H7 (cell line): ENCODE measurements at regions not wholly inside any gene's neighbourhood (a gene's known extent, or its start where the extent isn't known, plus 50 kb on each side); places are given as distances from the start of the nearest gene placed in this dataset.

Experiments
- DNase-seq: peaks from one replicate; pipeline ENCODE4 v3.0.0; 2012
- H3K27me3 ChIP-seq: 2 replicates; pipeline ENCODE4 v1.6.0; 2011; ENCODE audit warnings: mild to moderate bottlenecking, low read length; ENCODE audit not compliant: control insufficient read depth, insufficient read depth
- H3K36me3 ChIP-seq: replicated peaks from 2 replicates; pipeline ENCODE4 v1.5.1; 2011; ENCODE audit warnings: low read length; ENCODE audit not compliant: control insufficient read depth, insufficient read depth
- H3K4me3 ChIP-seq: 2 replicates; pipeline ENCODE4 v1.5.1; 2011; ENCODE audit warnings: low read depth, mild to moderate bottlenecking, control low read depth, low read length, moderate library complexity; ENCODE audit not compliant: insufficient read depth

GRCh38 chr21:34305605-34306604, 57.9 kb upstream of the KCNE2 start:
- no peaks in the 10 kb centered on the region for H3K27me3 ChIP-seq
- DNase-seq = no peak
- H3K36me3 ChIP-seq = no peaks in the 10 kb centered on the region
- H3K4me3 ChIP-seq = no peak overlapping the region

DNA sequence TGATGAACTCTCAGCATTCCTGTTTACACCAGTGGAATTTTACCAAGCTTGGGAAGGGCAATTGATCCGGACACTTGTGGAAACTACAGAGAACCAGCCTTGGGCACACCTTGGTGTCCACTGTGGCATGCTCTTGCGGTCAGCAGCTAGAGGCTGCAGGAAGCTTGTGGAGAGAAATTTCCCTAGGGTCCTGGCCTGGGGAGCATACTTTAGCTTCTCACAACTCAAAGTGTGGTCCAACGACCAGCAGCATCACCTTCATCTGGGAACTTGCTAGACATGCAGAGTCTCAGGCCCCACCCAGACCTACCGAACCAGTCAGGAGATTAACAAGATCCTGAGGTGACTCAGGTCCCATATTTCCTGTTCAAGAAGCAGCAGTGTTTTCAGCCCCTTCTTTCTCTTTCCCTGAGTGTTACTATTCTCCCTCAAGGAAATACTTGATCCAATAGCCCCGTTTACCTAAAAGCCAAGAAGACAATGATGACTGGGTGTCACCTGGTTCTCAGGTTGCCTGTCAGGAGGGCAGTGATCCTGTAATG, 55.7 kb upstream of the KCNE2 start:
- Histone ChIP-seq H3K27me3 (no peaks in the 10 kb centered on the region), H3K4me3 (no peak overlapping the region), H3K36me3 (no peaks in the 10 kb centered on the region)
- no peak for DNase-seq

GRCh38 chr21:34311561-34312330, 52.1 kb upstream of the KCNE2 start:
- H3K36me3 ChIP-seq = no peaks in the 10 kb centered on the region
- no peak overlapping the region for H3K4me3 ChIP-seq
- no peak for DNase-seq
- H3K27me3 ChIP-seq = no peaks in the 10 kb centered on the region

GRCh38 chr21:34313116-34313515, 50.7 kb upstream of the KCNE2 start:
- no peak for DNase-seq
- Histone ChIP-seq H3K27me3 (no peaks in the 10 kb centered on the region), H3K4me3 (no peak overlapping the region), H3K36me3 (no peaks in the 10 kb centered on the region)
